ENCODE measurements at regions not wholly inside any gene's neighbourhood (a gene's known extent, or its start where the extent isn't known, plus 50 kb on each side); places are given as distances from the start of the nearest gene placed in this dataset.

DNA sequence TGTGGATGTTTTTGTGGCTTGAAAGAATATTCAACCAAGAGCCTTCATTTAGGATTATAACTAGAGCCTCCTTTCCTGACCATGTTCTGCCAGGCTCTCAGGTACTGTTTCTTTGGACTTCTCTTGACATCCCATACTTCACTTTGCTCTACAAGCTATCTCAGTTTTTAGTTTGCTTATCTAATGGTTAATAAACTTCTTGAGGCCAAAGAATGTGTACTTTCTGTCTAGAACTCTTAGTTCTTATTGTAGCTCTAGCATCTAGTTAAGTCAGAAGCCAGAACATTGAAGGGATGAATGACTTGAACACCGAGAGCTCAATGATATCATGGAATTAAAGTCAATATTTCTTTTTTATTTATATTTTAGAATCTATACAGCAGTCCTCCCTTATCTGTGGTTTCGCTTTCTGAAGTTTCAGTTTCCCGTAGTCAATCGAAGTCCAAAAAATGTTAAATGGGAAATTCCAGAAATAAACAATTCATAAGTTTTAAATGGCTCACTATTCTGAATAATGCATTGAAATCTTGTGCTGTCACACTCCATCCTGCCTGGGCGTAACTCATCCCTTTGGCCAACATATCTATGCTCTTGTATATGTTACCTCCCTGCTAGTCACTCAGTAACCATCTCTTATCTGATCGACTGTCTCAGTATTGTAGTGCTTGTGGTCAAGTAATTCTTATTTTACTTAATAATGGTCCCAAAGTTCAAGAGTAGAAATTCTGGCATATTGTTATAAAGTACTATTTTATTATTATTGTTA, 368.6 kb upstream of the RBMS3 start:
- DNase-seq, result no peak

DNA sequence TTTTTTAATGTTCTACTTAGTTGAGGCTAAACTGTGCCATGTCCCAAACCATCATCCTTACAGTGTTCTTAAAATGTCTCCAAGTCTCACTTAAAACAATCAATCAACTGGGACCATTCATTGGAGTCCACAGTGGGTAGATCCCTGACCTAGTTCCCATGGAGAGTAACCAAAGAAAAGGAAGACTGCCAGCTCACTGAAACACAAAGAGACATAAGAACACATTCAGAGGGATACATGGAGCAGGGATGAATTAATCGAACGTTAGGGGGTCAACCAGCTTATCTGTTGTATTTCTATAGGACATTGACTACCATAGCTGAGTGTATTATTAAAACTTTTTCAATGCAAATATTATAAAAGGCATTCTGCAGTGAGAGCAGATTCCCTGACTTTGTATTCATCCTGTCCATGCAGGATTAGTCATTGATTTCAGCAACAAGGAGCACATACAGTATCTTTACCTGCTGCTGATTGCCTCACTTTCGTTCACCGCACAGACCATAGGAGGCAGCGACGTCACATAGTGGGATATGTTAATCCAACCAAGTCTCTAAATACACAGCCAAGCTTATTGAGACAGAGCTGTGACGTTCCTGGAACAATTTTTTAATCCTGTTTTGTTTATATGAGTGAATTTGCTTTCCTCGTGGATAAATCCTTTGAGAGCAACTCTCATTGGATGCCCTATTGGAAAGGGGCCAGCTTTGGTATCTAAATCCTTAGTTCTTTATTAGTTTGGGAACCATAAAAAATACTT, 364.9 kb upstream of the RBMS3 start:
- DNase-seq, result no peak

DNA sequence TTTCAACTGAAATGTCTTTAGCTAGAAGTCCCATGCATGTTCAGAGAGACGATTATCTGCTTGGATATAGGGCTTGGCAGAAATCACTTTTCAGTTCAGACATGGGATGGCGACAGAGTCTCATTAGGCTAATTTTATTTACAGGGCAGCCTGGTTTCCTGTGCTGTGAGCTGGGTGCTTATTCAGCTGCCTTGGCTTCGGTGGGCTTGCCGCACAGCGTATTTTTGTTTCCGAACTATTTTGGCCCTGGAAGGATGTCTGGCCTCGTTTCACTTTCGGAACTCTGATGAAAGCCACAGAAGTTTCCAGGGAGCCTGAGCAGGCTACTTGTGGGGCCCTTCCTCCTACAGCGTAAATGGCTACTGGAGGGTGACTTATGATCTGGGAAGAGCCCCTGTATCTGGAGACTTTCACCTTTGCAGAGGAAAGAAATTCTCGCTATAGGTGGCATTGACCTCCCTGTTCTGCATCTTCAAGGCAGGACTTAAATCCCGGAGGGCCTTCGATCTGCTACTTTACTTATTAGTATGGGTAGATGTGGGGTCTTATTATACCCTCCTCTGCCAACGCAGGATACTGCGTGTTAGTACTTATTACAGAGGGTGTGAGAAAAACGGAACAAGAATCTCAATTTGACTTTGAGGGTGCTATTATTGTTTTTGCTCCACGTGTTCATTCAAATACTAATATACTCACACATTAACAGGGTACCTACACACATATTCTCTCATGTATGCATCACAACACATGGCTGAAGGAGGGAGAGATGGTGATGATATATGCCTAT, 364.0 kb upstream of the RBMS3 start:
- DNase-seq, result no peak

- no peak for DNase-seq
These were observed 362.9 kb upstream of the RBMS3 start for GRCh38 chr3:28917895-28918475.

DNA sequence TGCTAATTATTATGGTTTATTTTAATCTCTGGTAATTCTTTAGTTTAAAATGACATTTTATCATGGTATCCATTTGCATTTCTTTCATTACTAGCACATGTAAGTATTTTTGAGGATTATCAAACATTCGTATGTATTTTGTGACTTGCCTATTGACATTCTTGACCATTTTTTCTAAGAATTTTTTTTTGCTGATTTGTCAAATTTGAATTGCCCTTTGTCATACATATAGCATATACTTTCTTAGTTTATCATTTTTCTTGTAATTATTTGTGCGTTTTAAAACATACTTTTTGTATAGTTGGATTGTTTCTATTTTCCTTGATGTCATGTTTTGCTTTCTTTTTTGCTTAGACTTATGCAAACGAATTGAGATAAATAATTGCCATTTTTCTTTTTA, 358.5 kb upstream of the RBMS3 start:
- no peak for DNase-seq

DNA sequence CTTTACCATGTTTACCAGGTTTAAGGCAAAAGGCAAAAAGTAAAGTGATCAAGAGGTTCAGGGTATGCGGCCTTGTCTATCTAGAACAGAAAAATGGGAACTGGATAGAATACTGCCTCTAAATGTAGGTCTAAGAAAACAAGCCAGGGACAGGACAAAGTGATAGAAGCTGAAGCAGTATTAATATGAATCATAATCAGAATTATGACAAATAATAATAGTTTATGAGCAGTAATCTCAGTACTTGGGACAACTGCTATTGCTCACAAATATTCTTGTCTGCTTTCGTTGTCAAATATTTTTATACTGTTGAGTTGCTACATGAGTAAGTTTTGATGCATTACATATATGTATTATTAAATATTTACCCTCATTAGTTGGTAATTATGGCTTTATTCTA, 356.9 kb upstream of the RBMS3 start:
- no peak for DNase-seq

DNA sequence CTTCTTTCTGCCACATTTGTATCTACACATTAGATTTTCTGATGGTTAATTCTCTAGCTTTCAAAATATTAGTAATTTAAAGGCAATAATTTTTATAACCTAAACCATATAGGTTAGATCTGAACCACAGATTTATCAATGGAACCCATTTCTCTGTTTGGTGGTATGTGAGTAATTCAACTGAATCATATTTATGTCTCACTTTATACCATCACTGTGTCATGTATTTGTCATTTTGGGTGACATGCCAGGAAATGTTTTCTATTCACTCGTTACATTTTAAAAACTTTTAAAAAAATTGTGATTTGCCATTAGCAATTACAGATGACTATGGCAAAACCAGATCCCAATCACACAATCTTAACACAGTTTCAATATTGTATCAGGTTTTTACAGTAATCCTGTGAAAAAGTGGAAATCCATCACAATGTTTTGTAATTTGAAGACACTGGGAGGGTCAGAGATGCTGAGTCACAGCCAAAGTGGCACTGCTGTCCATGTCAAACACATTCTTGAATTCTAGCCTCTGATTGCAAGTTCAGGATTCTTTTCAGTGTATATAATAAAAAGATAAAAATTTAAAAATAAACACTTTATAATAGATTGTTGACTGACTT, 356.0 kb upstream of the RBMS3 start:
- DNase-seq, result no peak

DNA sequence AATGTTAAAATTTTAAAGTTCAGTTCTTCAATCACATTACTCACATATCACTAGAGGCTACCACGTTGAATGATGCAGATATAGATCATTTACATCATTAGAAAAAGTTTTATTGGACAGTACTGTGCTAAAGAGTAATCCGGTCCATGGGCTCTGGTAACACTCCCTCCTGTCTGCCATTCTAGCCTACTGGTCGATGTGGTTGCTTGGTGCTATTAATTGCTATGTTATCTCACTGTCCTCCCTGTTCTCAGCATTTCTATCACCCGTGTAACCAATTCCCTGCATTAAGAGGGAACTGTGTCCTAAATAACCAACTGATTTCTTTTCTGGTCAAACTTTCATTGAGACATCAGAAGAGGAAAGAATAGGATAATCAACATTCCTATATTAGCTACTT, 347.5 kb upstream of the RBMS3 start:
- no peak for DNase-seq

DNA sequence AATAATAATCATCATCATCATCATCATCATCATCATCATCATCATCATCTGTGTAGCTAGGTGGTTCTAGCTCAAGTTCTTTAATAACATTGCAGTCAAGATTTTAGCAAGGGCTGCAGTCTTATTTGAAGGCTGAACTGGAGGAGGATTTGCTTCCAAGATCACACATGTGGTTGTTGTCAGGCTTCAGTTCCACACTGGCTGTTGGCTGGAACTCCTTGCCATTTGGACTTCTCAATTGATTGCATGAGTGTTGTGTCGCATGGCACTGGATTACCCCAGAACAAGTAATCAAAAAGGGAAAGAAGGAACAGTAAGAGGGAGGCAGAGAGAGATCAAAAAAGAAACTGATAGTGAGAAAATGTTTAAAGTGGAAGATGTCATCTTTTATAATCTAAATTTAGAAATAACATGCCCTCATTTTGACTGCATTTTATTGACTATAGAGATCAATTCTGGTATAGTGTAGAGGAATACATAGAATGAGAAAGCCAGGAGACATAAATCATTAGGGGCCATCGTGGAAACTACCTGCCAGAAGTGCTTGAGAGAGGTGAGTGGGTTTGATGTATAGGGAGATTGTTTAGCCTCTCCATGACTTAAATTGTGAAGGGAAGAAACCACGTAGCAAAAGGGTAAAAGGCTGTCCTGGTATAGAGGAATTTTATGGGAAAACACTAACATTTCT, 346.6 kb upstream of the RBMS3 start:
- no peak for DNase-seq

GRCh38 chr3:28935146-28935545, 345.7 kb upstream of the RBMS3 start:
- no peak for DNase-seq

DNA sequence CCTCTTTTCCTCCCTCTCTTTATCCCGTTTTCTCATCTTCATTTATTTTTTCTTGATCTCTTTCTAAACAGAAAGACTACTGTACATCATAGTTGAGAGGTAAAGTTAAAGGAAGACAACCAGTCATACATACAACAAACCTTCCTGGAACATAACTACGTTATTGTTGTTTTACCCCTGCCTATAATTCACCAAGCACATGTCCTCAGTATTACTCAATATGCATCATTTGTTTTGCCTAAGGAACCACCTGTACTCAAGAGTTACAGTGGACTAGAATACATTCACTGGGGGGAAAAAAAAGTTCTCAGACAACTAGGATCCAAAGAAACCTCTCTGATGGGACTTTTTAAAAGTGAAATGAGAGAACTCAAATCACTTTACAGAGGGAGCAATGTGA, 344.7 kb upstream of the RBMS3 start:
- no peak for DNase-seq

DNA sequence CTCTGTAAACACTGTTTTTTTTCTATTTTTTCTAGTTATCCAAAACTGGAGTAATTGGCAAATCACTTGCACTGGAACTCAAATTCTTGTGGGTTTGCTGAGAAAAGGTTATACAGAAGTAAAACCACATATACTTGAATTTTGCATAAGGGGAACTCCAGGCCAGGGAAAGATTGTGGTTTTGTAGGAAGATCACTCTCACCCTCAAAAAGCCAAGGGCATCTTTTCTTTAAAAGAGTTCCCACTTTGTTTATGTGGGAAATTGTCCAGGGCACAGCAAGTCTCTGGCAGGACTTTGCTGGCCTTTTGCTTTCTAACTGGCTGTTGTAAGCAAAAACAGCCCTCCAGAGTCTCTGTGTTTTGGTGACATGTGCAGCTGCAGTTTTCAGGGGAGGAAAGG, 340.3 kb upstream of the RBMS3 start:
- DNase-seq, result no peak

DNA sequence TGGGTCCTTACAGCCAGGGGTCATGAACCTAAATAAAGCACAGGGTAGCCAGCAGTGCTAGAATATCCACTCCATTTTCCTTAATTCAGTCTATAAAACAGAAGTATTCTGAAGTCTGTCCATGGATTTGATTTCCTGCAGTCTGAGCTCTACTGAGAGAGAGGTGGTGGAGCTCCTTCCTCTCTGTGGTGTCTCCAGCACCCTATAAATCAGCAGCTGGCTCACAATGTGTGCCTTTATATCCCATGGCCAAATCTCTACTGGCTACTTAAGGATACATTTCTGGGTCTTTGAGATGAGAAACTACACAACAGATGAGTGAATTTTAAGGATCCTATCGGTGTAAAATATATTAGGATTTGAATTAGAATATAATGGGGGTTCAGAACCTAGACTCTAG, 339.9 kb upstream of the RBMS3 start:
- no peak for DNase-seq

DNA sequence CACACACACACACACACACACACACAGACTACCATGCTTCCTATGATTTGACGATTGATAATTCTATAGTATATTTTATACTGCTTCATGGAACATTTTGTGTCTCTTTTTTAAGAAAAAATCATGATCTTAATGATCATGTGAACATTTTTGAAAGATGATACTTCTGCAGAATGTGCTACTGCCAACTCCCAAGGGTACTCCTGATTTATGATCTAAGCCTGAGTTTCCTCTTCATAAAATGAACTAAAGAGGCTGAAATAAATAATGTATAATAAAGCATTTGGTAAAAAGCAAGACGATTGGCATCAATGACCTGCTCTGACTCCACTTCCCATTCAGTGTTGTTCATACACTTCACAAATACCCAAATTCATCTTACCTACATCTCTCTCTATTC, 333.8 kb upstream of the RBMS3 start:
- no peak for DNase-seq

- DNase-seq, result no peak
These were observed 333.1 kb upstream of the RBMS3 start for GRCh38 chr3:28947751-28948150.

- no peak for DNase-seq
These were observed 332.2 kb upstream of the RBMS3 start for GRCh38 chr3:28948685-28949084.

- no peak for DNase-seq
These were observed 331.3 kb upstream of the RBMS3 start for GRCh38 chr3:28949580-28949979.

DNA sequence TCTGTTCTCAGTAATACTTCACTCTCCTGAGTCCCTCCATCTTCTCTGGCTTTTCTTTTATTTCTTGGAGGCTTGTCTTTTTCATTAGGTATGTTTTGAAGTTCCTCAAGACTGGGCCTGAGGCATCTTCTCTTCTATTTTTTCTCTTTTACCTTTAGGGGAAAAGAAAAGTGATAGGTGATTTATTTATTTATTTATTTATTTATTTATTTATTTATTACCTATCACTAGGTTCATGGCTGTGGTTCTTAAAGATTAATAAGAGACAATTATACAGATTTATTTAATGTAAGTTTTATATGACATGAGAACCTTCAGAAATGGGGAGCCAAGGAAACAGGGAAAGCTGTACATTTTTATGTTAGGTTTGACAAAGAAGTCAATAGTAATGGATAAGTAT, 330.3 kb upstream of the RBMS3 start:
- DNase-seq, result no peak

DNA sequence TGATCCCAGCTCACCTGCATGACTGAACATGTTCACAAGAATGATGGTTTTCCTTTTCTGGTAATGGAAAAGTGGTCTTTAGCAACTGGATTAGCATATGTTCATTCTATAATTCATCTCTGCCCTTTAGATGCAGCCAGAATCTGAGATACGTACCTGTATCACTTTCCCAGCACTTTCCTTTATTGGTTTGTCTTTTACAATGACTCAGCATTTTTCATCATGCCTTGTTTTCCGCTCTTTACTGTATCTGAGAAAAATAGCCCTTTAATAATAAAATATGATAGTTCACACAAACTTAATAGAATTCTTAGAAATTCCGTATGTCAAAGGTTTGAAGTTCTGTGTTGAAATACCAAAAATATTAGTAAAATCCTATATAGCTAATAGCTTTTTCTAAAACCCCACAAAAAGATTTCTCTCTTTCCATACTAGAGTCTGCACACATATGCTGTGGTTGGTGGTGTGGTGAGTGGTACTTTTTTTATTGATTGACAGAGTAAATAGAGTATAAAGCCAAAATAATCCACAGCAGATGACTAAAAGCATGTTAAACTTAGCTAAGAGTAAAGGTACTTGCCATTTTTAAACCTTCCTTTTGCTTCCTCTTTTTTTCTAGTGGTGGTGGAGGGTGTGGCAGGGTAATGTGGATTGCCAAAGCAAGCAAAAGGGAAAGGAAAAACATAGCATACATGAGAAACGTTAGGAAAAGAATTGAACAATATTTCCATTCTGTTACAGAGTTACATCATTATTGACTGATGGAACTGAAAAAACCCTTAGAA, 328.9 kb upstream of the RBMS3 start:
- no peak for DNase-seq

- no peak for DNase-seq
These were observed 322.2 kb upstream of the RBMS3 start for GRCh38 chr3:28958656-28959055.

- no peak for DNase-seq
These were observed 309.7 kb upstream of the RBMS3 start for GRCh38 chr3:28971156-28971555.

DNA sequence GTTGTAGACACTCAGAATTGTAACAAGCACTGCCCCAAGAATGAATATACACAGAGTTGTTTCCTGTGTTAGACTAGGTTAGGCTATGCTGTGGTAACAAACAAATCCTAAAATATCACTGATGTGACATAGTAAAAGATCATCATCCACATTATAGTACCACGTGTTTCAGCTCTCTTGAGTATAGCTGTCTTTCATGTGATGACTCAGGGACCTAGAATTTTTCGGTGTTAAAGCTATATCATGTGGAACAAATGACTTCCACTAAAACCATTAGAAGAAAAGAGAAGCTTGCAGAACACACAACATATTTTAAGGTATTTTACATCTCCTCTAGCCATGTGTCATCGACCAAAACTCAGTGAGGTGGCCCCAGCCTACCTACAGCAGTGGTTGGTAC, 307.9 kb upstream of the RBMS3 start:
- DNase-seq, result no peak

Measured in activated effector memory CD4-positive, alpha-beta T cell treated with anti-CD3 and anti-CD28 coated beads, Interleukin-2, amount 50 U/mL, for 16 hours (primary cell).